M059J (cell line): ENCODE measurements at regions not wholly inside any gene's neighbourhood (a gene's known extent, or its start where the extent isn't known, plus 50 kb on each side); places are given as distances from the start of the nearest gene placed in this dataset.

Source experiments
- DNase-seq: peaks from one replicate; pipeline ENCODE4 v3.0.0-alpha.2; 2012; ENCODE audit warnings: low read depth

- DNase-seq, result no peak
These were observed 53.3 kb upstream of the DCC start for GRCh38 chr18:52286675-52287074.

- no peak for DNase-seq
These were observed 52.8 kb upstream of the DCC start for GRCh38 chr18:52287151-52287550.

- no peak for DNase-seq
These were observed 51.5 kb upstream of the DCC start for GRCh38 chr18:52288403-52289004.

GRCh38 chr18:52289392-52289791 is 50.6 kb upstream of the DCC start:
- no peak for DNase-seq
